ENCODE measurements at regions not wholly inside any gene's neighbourhood (a gene's known extent, or its start where the extent isn't known, plus 50 kb on each side); places are given as distances from the start of the nearest gene placed in this dataset.
"Not testable (repeated sequence)": the region's sequence is repeated elsewhere in the genome, so short reads cannot be mapped to it uniquely, and the experiment has no call there.

DNA sequence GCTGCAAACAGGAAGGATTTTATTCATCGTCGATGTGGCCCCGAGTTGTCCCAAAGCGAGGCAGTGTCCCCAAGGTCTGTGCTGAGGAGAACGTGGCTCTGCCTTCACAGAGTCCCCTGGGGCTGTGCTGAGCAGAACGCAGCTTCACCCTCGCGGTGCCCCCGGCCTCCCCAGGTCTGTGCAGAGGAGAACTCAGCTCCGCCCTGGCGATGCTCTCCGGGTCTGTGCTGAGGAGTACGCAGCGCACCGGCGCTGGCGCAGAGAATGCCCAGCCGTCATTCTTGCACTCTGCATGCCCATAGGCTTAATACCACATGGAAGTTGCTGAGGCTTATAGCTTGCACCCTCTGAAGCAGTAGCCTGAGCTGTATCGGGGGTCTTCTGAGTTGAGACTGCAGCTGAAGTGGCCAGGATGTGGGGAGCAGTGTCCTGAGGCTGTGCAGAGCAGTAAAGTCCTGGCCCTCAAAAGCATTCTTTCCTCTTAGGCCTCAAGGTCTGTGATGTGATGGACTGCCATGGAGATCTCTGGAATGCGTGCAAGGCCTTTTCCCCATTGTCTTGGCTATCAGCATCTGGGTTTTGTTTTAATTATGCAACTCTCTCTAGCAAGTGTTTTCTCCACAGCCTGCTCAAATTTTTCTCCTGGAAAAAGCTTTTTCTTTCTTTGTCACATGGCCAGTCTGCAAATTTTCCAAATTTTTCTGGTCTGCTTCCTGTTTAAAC, 237.5 kb downstream of the ANKRD30B start:
- TF ChIP-seq, protein P1, sequence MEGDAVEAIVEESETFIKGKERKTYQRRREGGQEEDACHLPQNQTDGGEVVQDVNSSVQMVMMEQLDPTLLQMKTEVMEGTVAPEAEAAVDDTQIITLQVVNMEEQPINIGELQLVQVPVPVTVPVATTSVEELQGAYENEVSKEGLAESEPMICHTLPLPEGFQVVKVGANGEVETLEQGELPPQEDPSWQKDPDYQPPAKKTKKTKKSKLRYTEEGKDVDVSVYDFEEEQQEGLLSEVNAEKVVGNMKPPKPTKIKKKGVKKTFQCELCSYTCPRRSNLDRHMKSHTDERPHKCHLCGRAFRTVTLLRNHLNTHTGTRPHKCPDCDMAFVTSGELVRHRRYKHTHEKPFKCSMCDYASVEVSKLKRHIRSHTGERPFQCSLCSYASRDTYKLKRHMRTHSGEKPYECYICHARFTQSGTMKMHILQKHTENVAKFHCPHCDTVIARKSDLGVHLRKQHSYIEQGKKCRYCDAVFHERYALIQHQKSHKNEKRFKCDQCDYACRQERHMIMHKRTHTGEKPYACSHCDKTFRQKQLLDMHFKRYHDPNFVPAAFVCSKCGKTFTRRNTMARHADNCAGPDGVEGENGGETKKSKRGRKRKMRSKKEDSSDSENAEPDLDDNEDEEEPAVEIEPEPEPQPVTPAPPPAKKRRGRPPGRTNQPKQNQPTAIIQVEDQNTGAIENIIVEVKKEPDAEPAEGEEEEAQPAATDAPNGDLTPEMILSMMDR (IDR thresholded peaks at IDR 0.05) = not testable (repeated sequence)
- TF ChIP-seq POLR2AphosphoS5, POLR2A (IDR thresholded peaks at IDR 0.05): not testable (repeated sequence)
